SH-SY5Y (cell line): ENCODE measurements at regions not wholly inside any gene's neighbourhood (a gene's known extent, or its start where the extent isn't known, plus 50 kb on each side); places are given as distances from the start of the nearest gene placed in this dataset.

ENCODE experiments used
- GATA2 ChIP-seq: IDR thresholded peaks from 2 replicates; pipeline ENCODE4 v1.6.1; 2011; ENCODE audit warnings: mild to moderate bottlenecking, low read depth, low read length
- GATA3 ChIP-seq: IDR thresholded peaks from 2 replicates; pipeline ENCODE4 v1.6.1; 2011; ENCODE audit warnings: low read depth, mild to moderate bottlenecking, low read length, moderate library complexity

GRCh38 chr15:61598655-61599054, 369.6 kb upstream of the RORA start:
- TF ChIP-seq GATA2 (no peak), GATA3 (no peak)

- TF ChIP-seq GATA2 (no peak), GATA3 (no peak)
Measured at GRCh38 chr15:61584410-61584809, 355.3 kb upstream of the RORA start.

GRCh38 chr15:61582092-61582491, 353.0 kb upstream of the RORA start:
- TF ChIP-seq GATA3 (no peak), GATA2 (no peak)

GRCh38 chr15:61575597-61575996, 346.5 kb upstream of the RORA start:
- TF ChIP-seq GATA2: no peak
- no peak for TF ChIP-seq GATA3

- TF ChIP-seq GATA3: no peak
- TF ChIP-seq GATA2: no peak
Measured at GRCh38 chr15:61571026-61571425, 341.9 kb upstream of the RORA start.

GRCh38 chr15:61564785-61565184, 335.7 kb upstream of the RORA start:
- TF ChIP-seq GATA3: no peak

- TF ChIP-seq GATA2 (no peak), GATA3 (no peak)
Measured at GRCh38 chr15:61558172-61559136, 329.4 kb upstream of the RORA start.

GRCh38 chr15:61556037-61556648, 327.0 kb upstream of the RORA start:
- no peak for TF ChIP-seq GATA3
- no peak for TF ChIP-seq GATA2

GRCh38 chr15:61549727-61550126, 320.6 kb upstream of the RORA start:
- TF ChIP-seq GATA2: no peak
- no peak for TF ChIP-seq GATA3

- TF ChIP-seq GATA3: no peak
Measured at GRCh38 chr15:61545763-61546162, 316.7 kb upstream of the RORA start.

GRCh38 chr15:61541516-61541915, 312.4 kb upstream of the RORA start:
- TF ChIP-seq GATA2 (no peak), GATA3 (no peak)

GRCh38 chr15:61537337-61537736, 308.2 kb upstream of the RORA start:
- no peak for TF ChIP-seq GATA3
- no peak for TF ChIP-seq GATA2

GRCh38 chr15:61534986-61535385, 305.9 kb upstream of the RORA start:
- TF ChIP-seq GATA3: no peak
- TF ChIP-seq GATA2: no peak

GRCh38 chr15:61530769-61531168, 301.7 kb upstream of the RORA start:
- TF ChIP-seq GATA2: no peak
- no peak for TF ChIP-seq GATA3

GRCh38 chr15:61528581-61528910, 299.4 kb upstream of the RORA start:
- no peak for TF ChIP-seq GATA3
- TF ChIP-seq GATA2: no peak
